ENCODE measurements at regions not wholly inside any gene's neighbourhood (a gene's known extent, or its start where the extent isn't known, plus 50 kb on each side); places are given as distances from the start of the nearest gene placed in this dataset.

GRCh38 chr3:30343067-30343831 lies 263.2 kb upstream of the TGFBR2 start (continued):
- no peak for TF ChIP-seq SIN3A (conservative IDR thresholded peaks at IDR 0.05 in 1 of 2, IDR thresholded peaks at IDR 0.05 in 1 of 2; ENCODE audit: low read depth in 1 of 2, low read length in 2 of 2)
